PFSK-1 (cell line): ENCODE measurements at regions not wholly inside any gene's neighbourhood (a gene's known extent, or its start where the extent isn't known, plus 50 kb on each side); places are given as distances from the start of the nearest gene placed in this dataset.

Experiments
- POLR2AphosphoS5 ChIP-seq: IDR thresholded peaks from 2 replicates; pipeline ENCODE4 v1.6.1; 2012; ENCODE audit warnings: low read depth, mild to moderate bottlenecking, control low read depth, low read length, moderate library complexity
- REST ChIP-seq, 2 experiments: IDR thresholded peaks; 2 replicates each; pipeline versions ENCODE4 v1.6.1 to v1.8.0; 2011 to 2012; ENCODE audit warnings: low read depth in 2 of 2, low read length in 2 of 2, control low read depth in 1 of 2, inconsistent platforms in 1 of 2, mild to moderate bottlenecking in 1 of 2, moderate library complexity in 1 of 2; ENCODE audit not compliant: insufficient read depth in 1 of 2
- SIN3A ChIP-seq: IDR thresholded peaks from 2 replicates; pipeline ENCODE4 v1.6.1; 2012; ENCODE audit warnings: mild to moderate bottlenecking, low read length, moderate library complexity, borderline replicate concordance; ENCODE audit not compliant: insufficient read depth

GRCh38 chr5:115388240-115388639 lies 91.8 kb upstream of the CCDC112 start:
- TF ChIP-seq POLR2AphosphoS5 (no peak), SIN3A (no peak), REST (IDR thresholded peaks at IDR 0.05; ENCODE audit: insufficient read depth in 1 of 2, low read depth in 2 of 2, low read length in 2 of 2) (no peak)
